ENCODE measurements at regions not wholly inside any gene's neighbourhood (a gene's known extent, or its start where the extent isn't known, plus 50 kb on each side); places are given as distances from the start of the nearest gene placed in this dataset.

- TF ChIP-seq GABPA (IDR thresholded peaks at IDR 0.05; ENCODE audit: borderline replicate concordance, insufficient read depth, low read length): no peak
- no peak for TF ChIP-seq BCL11A (IDR thresholded peaks at IDR 0.05; ENCODE audit: low read depth in 2 of 2, low read length in 2 of 2)
- TF ChIP-seq HDAC6 (IDR thresholded peaks at IDR 0.05; ENCODE audit: low read depth, low read length): no peak
- no peak for TF ChIP-seq SP2 (IDR thresholded peaks at IDR 0.05; ENCODE audit: low read length)
- TF ChIP-seq ATF3 (IDR thresholded peaks at IDR 0.05; ENCODE audit: insufficient read depth, low read depth, low read length): no peak
- no peak for TF ChIP-seq RNF2 (IDR thresholded peaks at IDR 0.05; ENCODE audit: borderline replicate concordance, low read depth, low read length, missing control alignments, poor library complexity, severe bottlenecking)
- no peak for TF ChIP-seq CBX5 (IDR thresholded peaks at IDR 0.05; ENCODE audit: low read depth, low read length)
- no peak for TF ChIP-seq POLR2AphosphoS5 (IDR thresholded peaks at IDR 0.05; ENCODE audit: low read depth, low read length)
These were observed 391.2 kb upstream of the ADGRL3 start (continued) for GRCh38 chr4:60808726-60809485.
